GM18511 (cell line): ENCODE measurements at regions not wholly inside any gene's neighbourhood (a gene's known extent, or its start where the extent isn't known, plus 50 kb on each side); places are given as distances from the start of the nearest gene placed in this dataset.
A peak's percentile ranks its signal among the peaks of the same experiment; 100 is the strongest.
"Not testable (repeated sequence)": the region's sequence is repeated elsewhere in the genome, so short reads cannot be mapped to it uniquely, and the experiment has no call there.

ENCODE experiments used
- ATAC-seq: cut with Tn5 transposase; IDR thresholded peaks from one replicate; pipeline ENCODE4 v1.9.1; 2021; ENCODE audit warnings: mild to moderate bottlenecking, moderate library complexity; ENCODE audit not compliant: unreplicated experiment

DNA sequence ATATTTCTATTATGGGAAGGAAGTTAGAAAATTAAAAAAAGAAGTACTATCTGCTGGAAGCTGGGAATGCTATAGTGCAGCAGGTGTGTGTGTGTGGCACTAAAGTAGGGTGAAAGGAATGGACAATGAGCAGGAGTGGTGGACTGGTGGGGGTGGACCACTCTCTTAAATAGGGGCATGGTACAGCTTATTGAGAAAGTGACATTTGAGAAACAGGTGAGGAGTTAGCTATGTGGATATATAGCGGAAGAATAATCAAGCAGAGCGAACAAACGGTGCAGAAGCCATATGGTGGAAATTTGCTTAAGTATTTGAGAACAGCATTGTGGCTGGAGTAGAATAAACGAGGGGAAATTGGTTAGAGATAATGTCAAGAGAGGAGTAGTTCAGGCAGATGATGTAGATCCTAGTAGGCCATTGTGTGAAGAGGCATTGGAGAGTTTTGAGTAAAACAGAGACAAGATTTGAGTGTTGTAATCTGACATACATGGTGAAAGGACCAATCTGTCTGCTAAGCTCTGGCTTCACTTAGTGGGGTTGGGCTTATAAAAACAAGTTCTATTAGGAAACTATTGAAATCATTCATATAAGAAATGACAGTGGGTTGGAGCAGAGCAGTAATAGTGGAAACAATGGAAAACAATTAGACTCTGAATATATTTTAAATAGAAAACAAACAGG lies 149.2 kb upstream of the SYT10 start:
- ATAC-seq = peak; percentile 16

DNA sequence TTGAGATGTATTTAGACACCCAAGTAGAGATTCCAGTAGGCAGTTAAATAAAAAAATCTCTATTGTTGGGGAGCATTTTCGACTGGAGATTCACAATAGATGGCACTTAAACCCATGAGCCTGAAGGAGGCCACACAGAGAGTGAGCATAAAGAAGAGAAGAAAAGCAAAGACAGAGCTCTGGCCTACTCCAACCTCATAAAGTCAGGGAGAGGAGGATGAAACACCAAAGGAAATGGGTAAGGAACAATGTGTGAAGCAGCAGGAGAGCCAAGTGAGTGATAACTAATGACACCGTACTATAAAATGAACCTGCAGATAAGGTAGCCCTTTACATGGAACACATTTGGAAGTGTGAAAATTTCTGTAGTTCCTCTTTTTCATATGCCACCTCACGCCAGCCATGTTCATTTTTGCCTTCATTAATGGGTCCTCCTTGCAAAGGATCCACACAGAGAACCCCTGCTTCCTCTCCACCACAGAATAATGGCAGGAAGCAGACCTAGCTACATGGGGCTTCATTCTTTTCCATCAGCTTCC lies 150.0 kb upstream of the SYT10 start:
- no peak for ATAC-seq

DNA sequence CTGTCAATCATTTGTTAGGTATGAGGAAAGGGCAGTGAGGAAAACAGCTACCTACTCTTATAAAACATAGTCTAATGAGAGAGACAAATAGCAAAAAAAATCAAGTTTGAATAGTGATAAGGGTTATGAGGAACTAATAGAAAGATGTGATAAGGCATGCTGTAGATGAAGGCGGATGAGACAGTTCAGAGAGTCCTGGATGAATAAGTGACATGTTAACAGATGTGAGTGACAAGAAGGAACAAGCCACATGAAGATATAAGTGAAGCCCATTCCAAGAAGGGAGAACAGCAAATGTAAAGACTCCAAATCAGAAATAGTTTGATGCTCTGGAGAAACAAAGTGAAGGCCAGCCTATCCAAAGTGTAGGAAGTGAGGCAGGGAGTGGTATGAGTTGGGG lies 154.1 kb upstream of the SYT10 start:
- ATAC-seq = no peak

DNA sequence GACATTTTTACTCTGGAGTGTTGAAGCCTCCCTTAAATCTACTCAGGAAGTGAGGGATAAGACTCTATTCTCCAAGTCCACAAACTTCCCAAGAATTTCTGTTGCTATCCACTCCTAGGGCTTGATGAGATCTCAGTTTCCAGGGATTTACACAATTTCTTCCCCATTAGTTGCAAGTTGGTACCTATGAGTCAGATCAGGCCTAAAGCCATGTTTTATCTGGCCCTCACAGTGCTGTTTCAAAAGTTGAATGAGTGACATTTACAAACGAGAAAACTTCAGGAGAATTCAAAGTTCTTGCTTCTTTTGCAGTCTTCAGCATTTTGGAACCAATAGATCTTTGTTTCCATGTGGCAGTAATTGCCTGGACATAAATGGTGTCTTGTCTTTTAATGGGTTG lies 156.4 kb upstream of the SYT10 start:
- ATAC-seq = no peak

DNA sequence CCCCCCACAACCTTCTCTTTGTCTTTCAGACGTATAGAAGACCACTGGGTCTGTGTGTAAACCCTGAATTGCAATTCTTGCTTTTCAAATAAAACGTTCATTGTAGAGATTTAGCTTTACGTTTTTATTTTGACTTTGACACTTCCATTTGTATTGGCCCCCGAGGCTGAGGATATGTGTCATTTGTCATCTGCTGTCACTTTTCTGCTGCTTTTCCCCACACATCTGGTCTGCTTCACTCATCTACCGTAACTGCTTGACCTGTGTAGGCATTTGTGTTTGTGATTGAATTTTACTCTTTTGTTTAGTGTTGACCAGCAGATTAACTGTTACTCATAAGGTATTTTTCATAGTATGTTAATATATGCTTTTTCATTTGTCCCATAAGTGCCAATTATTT lies 157.2 kb upstream of the SYT10 start:
- ATAC-seq = no peak

DNA sequence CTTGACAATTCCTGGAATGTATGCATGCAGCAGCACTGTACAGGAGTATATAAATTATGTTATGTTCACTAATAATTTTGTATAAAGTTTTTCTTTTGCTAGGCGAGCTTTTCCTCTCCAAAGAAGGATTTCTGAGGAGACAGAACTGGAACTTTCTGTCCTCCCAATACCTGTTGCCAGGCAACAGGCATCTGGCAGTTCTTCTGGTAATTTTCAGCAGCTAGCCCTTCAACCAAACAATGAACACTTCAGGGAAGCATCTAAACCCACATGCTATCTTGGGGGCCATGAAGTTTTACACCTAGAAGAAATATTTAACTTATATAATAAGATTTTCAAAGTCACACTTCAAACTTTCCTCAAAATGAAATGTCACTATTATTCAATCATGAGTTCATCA lies 162.9 kb upstream of the SYT10 start:
- ATAC-seq = no peak

DNA sequence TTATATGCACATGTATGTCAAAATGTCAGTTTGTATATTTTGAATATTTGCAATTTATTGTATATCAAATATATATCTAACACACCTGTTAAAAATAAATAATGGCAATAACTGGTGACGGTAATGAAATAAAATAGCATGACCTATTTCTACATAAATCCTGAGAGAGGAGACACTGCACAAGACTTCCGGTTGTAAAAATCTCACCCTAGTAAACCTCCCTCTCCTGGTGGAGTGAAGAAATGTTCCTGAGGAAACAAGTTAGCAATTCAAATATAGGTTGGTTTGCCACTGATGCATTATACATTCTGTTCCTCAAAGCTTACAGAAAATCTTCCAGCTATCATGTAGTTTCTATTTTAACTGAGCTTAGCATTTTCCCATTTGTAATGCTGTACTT lies 166.1 kb upstream of the SYT10 start:
- peak; percentile 67 for ATAC-seq

DNA sequence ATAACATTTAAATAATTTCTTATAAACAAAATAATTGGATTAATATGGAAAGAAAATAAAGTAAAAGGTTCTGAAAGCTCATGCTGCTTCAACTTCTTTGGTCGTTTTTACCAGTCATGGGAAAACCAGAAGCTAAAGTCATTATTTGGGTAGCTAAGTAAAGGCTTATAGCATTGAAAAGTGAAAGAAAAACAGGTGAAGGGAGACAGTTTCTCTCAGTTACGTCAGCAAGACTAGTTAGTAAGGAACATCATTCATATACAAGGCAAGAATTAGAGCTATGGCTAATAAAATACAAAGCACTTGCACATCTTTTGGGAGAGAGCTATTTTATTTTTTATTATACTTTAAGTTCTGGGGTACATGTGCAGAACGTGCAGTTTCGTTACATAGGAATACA lies 170.3 kb upstream of the SYT10 start:
- no peak for ATAC-seq

DNA sequence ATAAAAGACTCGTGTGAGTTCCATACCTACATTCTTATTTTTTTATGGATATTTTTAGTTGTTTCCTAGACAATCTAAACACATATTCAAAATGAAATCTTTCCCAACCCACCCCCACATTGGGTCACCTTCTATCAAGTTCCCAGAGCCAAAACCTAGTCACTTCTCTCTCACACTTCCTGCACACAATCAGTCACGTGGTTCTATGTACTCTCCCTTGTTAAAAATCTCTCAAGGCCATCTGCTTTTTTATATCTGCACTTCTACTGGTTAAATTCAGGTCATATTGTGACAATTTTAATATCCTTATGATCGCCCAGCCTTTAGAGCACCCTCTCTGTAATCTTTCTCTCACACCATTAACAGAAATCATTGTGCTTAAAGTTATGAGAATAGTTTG lies 175.0 kb upstream of the SYT10 start:
- ATAC-seq = no peak

DNA sequence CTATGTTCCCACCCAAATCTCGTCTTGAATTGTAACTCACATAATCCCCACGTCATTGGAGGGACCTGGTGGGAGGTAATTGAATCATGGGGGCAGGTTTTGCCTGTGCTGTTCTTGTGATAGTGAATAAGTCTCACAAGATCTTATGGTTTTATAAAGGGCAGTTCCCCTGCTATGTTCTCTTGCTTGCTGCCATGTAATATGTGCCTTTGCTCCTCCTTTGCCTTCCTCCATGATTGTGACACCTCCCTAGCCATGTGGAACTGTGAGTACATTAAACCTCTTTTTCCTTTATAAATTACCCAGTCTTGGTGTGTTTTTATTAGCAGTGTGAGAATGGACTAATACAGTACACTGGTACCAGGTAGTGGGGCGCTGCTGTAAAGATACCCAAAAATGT lies 177.6 kb upstream of the SYT10 start:
- no peak for ATAC-seq

DNA sequence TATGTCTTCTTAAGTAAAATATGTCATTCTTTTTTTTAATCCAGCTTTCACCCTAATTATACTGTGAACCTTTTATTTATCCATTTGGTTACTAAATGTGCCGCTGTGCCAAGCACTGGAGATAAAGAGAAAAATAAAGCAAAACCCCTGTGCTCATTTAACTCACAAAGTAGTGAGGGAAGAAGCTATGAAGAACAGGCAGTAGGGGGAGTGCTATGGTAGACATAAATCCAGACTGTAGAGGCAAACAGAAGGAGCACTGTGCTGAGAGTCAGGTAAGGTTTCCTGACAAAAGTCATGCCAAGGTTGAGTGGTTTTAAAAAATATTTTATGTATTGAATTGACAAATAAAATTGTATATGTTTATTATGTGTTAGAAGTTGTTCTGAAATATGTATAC lies 188.5 kb upstream of the SYT10 start:
- ATAC-seq = no peak

DNA sequence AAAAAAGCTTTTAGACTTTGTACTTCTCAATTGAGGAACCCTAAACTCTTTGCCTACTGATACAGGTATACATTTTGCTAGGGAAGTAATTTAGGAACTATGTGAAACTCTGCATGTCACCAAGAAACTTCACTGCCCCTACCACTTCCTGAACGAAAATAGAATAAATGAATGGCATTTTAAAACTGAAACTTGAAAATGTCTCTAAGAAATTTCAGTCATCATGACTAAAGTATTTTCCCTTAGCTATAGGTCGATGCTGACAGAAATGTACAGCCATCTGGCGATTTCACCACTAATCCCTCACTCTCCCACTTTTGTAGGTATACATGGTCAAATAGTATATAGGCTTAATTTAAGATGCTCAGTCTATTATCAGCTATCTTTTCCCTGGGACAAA lies 194.9 kb upstream of the SYT10 start:
- peak; percentile 84 for ATAC-seq

DNA sequence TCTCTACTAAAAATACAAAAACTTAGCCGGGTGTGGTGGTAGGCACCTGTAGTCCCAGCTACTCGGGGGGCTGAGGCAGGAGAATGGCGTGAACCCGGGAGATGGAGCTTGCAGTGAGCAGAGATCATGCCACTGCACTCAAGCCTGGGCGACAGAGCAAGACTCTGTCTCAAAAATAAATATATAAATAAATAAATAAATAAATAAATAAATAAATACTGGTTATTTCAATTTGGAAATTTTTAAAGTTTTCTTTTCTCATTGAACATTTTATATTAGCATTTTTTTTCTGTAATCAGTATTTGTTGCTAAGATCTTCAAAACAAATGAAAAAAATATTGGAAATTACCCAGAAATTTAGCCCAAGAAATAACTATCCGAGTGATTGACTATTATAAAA lies 197.3 kb upstream of the SYT10 start:
- ATAC-seq = not testable (repeated sequence)

DNA sequence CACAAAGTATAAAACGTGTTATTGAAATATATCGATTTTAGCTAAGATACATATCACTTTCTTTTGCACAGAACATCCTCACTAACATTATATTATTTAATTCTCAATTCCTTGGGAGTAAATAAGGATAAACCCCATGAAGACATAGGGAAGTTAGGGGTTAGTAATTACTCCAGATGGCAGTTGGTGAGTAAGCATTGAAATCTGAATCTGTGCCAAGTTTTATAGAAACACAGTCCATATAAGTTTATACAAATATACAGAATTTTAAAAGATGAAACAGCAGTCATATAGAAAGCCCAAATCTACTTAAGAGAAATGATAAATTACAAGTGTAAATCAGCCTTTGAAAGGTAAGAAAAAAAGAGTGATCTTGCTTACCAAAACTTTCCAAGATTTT lies 200.4 kb upstream of the SYT10 start:
- no peak for ATAC-seq

DNA sequence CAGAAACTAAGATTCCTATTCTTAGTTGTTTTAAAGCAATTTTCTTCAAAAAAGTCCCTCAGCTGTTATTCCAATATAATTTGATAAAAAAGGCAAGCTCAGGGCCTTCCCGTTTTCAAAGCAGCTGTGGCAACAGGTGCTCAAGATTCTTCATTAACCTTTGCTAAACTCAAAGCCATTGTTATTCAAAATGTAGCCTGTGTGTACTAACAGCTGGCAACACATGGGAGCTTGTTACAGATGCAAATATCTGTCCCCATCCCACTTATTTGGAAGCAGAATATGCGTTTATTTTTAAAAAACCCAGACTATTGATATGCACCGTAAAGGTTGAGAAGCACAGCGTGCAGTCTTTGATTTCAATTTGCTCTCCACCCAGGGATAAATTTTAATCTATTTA lies 210.4 kb upstream of the SYT10 start:
- no peak for ATAC-seq

DNA sequence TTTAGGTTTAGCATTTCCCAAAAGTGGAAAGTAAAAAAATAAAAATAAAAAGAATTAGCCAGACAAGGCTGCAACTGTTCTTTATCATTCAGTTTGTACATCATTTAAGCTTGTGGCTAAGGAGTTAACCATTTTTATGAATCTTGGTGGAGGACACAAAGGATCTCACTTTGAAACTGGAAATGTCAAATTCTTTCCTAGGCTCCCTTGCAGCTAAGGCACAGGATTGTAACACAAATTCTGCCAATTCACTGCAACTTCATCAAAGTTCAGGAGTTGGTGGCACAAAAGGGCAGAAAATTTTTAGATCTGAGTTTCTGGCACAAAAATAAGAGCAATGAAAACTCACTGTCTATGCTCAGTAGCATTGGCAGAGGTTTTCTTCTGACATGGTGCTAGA lies 211.2 kb upstream of the SYT10 start:
- no peak for ATAC-seq

DNA sequence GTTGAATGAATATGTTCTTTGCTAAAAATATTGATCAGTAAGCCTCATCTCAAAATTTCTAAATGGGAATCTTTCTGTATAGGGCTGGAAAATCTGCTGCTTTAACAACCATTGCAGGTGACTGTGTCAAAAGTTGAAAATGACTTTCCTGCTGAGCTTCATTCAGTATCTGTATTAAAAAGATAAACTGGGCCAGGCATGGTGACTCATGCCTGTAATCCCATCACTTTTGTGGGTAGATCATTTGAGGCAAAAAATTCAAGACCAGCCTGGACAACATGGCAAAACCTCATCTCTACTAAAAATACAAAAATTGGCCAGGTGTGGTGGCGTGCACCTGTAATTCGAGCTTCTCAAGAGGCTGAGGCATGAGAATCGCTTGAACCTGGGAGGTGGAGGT lies 213.7 kb upstream of the SYT10 start:
- no peak for ATAC-seq

DNA sequence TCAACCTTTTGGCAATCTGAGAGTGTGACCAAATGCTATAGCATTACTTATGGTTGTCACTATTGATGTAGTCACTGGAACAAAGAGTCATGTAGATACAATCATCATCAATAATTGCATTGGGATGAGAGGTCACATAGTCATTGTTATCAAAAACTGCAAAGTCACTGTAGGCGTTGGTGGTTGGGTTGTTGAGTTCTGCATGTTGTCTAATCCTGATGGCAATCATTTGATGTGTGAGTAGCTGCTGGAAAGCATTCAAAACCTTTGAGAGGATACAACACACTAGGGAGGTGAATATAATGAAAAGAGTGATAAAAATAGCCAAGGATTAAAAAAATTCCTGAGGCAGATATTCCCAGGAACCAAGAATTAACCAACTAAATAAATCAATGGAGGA lies 214.7 kb upstream of the SYT10 start:
- no peak for ATAC-seq

DNA sequence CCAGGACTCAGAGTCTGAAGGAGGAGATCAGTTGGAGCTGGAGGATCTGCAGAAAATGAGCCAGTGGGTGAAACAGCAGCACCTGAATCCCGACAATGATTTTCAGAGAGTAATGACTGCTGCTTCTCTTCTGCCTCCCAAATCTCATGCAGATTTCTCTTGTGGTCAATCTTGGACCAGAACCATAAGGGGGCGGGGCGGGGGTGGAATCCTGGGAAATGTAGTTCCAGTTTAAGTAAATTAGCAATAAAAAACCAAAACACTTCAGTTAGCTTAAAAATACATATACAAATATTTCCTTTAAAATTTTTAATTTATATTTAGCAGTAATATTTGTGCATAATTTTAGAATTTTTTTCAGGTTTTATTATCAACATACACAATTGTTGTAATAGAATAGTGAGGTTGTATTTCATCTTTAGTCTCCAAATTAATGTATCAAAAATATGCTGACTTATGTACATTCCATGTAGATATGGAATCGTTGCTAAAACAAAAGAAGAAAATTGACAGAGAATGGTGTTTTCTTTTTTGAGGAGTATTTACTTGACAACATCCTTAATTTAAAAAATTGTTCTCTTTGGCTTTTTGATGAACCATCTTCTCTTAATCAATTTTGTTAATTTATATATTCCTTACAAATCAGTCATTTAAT lies 223.5 kb upstream of the SYT10 start:
- ATAC-seq = no peak

DNA sequence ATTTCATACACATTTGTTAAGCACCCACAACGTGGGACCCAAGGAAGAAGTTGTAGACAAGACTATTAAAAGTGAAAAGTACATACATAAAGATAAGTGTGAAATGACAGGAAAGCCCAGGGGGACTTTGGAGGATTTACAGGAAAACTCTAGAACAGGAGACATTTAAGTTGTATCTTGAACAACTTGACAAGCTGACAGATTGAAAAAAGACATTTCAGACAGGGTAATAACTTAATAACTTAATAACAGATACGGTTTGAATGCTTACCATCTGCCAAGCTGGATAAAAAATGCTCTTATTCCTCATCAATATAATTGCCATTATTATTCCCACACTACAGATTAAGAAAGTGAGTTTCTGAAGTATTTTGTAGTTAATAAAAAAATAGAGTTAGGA lies 229.7 kb upstream of the SYT10 start:
- ATAC-seq = no peak

DNA sequence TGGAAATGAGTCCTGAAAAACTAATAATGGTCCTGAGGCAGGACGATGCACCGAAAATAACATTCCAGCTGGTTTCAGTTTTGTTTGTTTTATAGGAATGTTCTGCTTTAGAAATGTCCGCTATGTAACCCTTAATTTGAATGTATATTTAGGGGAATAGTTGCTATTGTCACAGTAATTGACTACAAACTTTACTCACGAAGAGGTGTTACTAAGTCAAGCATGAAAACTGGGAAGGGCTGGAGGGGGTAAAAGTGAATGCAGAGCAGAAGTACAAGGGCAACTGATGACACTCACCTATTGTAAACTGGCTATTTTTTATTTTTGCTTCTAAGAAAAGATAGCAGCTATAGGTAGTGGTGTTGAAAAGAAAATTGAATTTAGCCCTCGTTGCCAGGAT lies 230.7 kb upstream of the SYT10 start:
- no peak for ATAC-seq

DNA sequence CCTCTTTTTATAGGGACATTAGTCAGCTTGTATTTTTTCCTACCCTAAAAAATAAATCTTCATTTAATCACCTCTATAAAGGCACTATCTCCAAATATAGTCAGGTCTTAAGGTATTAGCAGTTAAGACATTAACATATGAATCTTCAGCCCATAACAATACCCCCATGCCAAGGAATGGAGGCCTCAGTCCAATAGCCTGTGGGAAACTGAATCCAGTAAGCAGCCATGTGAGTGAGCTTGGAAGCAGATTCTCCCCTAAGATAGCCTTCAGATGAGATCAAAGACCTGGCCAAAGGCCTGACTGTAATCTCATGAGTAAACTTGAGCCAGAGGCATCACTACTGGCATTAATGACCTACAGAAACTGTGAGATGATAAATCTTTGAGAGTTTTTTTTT lies 232.1 kb upstream of the SYT10 start:
- no peak for ATAC-seq
